ENCODE measurements at regions not wholly inside any gene's neighbourhood (a gene's known extent, or its start where the extent isn't known, plus 50 kb on each side); places are given as distances from the start of the nearest gene placed in this dataset.
"Not testable (repeated sequence)": the region's sequence is repeated elsewhere in the genome, so short reads cannot be mapped to it uniquely, and the experiment has no call there.

DNA sequence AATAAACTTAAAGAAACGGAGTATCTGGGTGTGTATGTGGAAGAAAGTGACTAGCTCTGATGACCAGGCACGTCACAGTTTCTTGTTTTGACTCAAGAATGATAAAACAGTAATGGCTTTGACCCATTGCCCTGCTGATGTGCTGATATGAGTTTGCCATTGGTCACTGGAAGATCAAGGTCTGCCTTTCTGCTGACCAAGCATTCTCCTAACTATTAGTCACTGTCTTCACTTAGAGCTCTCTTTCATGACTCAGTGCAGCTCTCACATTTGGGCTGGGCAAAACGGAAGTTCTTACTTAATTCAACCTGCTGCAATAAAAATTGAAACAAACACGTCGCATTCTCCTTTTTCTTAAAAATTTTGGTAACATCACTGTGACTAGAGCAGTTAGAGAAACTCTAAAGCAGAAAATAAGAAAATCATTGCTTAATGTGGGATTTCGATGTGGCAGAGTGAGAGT lies 366.7 kb downstream of the BTG1 start:
- DNase-seq, result no peak

- no peak for DNase-seq
Measured at GRCh38 chr12:91778091-91778832, 367.4 kb downstream of the BTG1 start.

DNA sequence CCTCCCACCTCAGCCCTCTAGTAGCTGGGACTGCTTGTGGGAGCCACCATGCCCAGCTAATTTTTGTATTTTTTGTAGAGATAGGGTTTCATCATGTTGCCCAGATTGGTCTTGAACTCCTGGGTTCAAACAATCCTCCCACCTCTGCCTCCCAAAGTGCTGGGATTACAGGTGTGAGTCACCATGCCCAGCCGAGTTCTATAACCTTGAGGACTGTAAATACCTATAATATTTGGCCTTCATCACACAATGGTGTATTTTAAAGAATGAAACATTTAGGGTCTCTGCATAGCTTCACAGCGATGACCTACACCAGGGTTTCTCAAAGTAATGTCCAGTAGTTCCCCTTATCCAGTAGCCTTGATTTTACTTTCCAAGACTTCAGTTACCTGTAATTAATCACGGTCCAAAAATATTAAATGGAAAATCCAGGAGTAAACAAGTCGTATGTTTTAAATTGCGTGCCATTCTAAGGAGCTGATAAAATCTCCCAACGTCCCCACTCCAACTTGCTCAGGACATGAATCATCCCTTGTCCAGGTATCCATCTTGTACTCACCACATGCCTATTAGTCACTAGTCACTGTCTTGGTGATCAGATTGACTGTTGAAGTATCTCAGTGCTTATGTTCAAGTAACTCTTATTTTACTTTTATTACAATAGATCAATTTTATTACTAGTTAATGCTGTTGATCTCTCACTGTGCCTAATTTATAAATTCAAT lies 368.2 kb downstream of the BTG1 start:
- no peak for DNase-seq

DNA sequence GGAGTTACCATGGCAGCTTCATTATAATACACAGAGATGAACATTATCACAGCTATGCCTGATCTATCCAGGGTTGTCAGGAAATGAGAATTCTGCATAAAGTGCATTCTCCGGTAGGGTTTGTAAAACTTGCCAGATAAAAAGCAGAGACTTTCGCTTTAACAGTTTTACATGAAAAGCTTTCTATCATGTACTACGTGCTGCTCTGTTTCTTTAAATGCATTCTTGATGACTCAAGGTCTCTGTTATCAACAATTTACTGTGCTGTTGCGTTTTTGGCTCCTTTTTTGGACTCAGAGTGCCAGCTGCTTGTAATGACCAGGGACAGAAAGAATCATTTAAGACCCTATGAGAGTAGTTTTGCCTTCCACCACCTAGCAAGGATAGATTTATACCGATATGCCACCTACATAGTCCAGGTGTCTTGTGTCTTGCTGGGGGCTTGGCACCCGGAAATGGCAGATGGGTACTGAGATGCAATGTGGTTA lies 371.2 kb downstream of the BTG1 start:
- DNase-seq, result no peak

DNA sequence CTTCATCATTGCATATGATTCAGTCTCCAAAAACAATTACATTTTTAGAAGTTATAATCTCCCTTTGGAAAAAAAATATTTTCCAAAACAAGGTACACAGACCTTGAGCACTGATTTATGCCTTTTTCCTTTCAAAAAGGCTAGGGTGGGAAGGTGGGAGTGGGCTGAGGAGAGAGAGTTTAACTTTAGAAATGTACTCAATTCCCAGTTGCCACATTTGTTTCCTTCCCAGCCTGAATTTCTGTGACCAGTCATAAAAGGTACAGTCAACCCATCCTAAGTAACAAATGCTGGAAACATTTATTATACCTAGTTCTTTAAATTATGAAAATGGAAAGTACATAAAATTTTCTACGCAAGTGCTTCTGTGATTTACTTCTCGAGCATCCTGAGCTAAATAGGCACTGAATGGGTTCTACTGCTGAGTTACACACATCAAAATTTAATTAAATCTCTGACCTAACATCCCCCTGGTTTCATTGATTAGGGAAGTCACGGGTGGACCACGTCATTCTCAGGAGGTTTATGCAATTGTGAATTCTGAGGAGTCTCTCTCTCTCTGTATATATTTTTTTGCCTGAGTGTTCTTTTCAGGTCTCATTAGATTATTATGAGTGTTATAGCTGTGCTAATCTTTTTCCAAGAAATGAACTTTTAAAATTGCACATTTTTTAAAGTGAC lies 371.8 kb downstream of the BTG1 start:
- no peak for DNase-seq

DNA sequence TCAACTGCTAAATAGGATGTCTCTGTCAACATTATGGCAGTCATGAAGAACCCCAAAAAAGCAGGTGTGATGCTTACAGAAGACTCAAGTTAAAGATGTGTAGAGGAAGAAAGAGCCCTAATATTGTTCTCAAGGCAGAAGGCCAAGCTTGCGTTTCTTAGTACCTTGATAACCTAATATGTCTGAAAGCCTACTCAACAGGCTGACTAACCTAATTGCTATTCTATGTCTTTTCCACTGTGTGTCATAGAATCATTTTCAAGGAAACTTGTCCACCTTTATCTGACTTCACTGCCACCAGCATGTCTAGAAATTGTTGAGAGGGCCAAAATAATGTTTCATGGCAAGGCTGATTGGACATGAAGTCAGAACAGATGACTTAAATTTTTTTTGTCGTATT lies 373.2 kb downstream of the BTG1 start:
- no peak for DNase-seq

GRCh38 chr12:91769736-91770135 lies 375.9 kb downstream of the BTG1 start:
- no peak for DNase-seq

DNA sequence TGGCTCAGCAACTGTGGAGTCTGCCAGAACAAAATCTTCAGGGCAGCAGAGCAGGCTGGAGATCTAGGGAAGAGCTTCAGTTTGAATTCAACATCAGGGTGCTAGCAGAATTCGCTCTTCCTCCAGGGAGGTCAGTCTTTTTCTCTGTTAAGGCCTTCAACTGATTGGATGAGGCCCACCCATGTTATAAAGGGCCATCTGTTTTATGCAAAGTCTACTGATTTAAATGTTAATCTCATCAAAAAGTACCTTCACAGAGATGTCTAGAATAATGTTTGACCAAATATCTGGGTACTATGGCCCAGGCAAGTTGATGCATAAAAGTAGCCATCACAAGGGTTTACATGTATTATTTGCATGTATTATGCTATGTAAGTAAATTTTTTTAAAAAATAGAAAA lies 378.4 kb downstream of the BTG1 start:
- DNase-seq, result no peak

DNA sequence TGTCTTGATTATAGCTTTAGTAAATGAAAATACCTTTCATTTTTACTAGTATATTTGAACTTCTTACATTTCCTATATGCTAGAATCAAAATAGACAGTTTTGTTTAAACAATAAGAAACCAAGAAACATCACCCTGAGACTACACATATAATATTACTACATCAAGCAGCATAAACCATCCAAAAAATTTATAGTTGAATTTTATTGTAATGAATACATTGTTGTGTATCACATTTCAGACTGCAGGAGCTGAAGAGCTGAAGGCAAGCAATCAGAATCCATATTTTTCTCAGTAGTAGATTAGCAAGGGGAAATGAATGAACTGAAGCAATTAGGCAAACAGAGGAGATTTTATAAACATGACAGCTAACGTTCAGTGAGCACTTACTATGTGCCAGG lies 379.2 kb downstream of the BTG1 start:
- DNase-seq, result no peak

GRCh38 chr12:91763654-91764370 lies 381.8 kb downstream of the BTG1 start:
- no peak for DNase-seq

DNA sequence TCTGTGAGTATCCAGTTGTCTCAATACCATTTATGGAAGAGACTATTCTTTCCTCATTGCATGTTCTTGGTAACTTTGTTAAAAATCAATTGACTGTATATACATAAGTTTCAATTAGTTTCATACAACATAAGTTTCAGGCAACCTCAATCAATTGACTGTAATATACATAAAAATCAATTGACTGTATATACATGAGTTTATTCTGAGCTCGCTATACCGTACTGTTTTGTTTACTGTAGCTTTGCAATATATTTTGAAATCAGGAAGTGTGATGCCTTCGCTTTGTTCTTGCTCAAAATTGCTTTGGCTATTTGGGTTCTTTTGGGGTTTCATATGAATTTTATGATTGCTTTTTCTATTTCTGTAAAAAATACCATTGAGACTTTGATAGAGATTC lies 392.0 kb downstream of the BTG1 start:
- no peak for DNase-seq

DNA sequence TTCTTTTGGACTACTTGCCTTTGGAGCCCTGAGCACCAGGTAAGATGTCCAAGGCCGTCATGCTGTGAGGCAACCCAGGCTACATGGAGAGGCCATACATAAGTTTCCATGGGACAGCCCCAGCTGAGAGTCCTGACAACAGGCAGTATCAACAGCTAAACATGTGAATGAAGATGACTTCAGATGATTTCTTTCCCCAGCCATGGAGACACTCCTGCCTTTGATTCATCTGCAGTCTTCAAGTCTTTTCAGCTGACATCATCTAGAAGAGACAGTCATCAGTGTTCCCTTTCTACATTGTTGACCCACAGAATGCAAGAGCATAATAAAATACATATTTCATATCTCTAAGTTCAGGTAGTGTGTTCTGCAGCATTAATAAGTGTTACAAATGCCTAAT lies 398.7 kb downstream of the BTG1 start:
- no peak for DNase-seq

GRCh38 chr12:91744597-91744996 lies 401.0 kb downstream of the BTG1 start:
- no peak for DNase-seq

- no peak for DNase-seq
Measured at GRCh38 chr12:91743704-91744321, 401.8 kb downstream of the BTG1 start.

- no peak for DNase-seq
Measured at GRCh38 chr12:91743280-91743679, 402.4 kb downstream of the BTG1 start.

- DNase-seq, result no peak
Measured at GRCh38 chr12:91741932-91742331, 403.7 kb downstream of the BTG1 start.

- DNase-seq, result not testable (repeated sequence)
Measured at GRCh38 chr12:91733846-91734245, 411.8 kb downstream of the BTG1 start.

- DNase-seq, result no peak
Measured at GRCh38 chr12:91732086-91732485, 413.6 kb downstream of the BTG1 start.

DNA sequence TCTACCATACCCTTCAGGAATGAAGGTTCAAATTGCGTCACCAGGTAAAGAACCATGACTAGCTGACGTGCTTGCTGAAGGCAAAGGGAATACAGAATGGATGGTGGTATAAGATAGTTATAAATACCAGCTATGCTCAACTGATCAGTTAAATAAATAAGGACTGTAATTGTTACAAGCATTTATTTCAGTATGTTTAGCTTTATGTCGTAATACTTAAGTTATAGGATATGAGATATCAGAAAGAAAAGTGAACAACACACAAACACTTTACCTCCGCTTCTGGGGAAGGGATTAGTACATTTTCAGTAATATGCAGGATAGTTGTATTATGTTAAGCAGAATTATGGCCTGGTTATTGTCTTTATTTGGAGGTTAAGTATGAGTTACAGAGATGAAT lies 416.1 kb downstream of the BTG1 start:
- no peak for DNase-seq

DNA sequence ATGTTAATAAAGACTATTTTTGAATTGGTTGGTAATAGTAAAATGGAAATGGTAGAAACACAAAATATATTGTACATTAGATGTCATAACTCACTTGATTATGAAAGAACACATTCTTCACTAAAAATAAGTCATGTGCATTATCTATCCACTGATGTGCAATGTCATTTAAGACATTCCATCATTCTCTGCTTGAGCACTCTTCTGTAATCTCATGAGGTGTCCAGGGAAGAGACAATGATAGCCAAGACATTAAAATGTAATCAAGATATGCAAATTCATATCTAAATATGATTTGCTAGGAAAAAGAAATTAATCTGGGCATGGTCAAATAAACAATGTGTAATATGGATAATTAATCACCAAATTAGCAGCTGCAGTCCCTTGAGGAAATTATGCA lies 422.5 kb downstream of the BTG1 start:
- no peak for DNase-seq

- no peak for DNase-seq
Measured at GRCh38 chr12:91722072-91722471, 423.6 kb downstream of the BTG1 start.

DNA sequence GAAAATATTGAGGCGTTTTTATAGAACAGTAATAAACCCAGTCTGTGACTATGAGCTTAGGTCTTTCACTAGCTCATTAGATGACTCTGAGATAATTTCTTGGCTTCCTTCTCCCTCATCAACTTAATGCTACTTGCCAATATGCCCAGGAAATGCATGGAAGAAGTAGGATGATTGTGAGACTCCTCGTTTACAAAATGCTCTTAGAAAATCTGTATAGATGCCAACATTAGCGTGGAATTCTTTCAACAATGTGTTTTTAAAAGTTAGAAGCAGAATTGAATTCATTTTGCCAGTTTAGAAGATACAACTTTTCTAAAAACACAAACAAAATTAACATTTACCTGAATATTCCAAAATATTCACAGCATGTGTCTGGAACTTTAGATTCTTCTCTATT lies 424.6 kb downstream of the BTG1 start:
- no peak for DNase-seq

DNA sequence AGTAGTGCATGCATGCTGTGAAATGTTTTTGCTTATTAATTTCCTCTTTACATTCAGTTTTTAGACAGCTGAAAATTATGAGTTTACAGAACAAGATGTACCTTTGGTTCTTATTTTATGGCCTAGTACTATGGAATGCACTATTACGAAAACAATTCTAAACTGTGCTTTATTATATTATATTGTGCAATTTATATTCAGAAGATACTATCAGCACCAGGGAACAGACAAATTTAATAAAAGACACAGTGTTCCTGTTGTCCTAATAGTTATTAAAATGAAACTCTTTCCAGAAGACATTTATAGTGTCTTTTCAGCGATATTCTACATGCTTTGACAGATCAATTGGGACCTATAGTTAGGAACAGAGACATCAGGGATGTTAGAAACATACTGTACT lies 427.3 kb downstream of the BTG1 start:
- DNase-seq, result no peak
